ENCODE measurements at regions not wholly inside any gene's neighbourhood (a gene's known extent, or its start where the extent isn't known, plus 50 kb on each side); places are given as distances from the start of the nearest gene placed in this dataset.

DNA sequence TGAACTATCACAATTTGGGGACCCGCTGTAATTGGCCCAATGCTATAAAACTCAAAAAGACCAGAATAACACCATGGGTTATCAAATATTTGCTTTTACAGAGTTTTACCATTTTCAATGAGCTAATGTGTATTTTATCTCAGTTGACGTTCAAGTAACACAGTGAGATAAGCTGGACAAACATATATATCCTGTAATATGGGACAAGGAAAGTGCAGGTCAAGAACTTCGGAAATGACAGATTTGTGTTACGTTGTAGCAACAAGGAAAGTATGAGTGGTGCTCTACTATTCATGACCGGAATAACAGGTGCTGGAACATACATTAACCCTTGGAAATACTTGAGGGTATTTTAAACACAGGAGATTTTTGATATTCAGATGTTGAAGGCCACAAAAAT, 566.4 kb upstream of the FLRT2 start:
- DNase-seq (ENCODE audit: insufficient read length, low spot score) (no peak), FAIRE-seq (no peak)

DNA sequence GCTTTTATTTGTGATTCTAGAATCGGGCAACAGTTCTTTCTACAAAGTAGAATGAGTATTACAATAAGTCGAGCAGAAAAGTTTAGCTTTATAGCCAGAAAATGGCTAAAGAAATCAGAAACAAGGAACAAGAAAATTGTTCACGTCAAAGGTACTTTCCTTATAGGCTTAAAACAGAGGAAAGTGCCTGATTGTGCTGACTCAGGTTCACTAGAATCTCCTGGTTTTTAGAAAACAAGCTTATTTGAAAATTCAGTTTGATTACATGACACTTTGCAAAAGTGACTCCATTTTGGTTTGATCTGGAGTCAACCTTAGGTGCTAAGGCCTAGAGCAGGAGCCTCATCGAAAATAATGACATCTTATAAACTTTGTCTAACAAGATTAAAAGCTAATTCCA, 564.7 kb upstream of the FLRT2 start:
- FAIRE-seq (no peak), DNase-seq (ENCODE audit: insufficient read length, low spot score) (no peak)
- no peak for TF ChIP-seq CTCF (IDR thresholded peaks at IDR 0.05; ENCODE audit: insufficient read depth, missing control alignments)

More for the DNA sequence above, 566.4 kb upstream of the FLRT2 start:
- TF ChIP-seq CTCF (IDR thresholded peaks at IDR 0.05; ENCODE audit: insufficient read depth, missing control alignments) = no peak

GRCh38 chr14:84969501-84969900, 560.4 kb upstream of the FLRT2 start:
- no peak for TF ChIP-seq CTCF (IDR thresholded peaks at IDR 0.05; ENCODE audit: insufficient read depth, missing control alignments)
- no peak for DNase-seq (ENCODE audit: insufficient read length, low spot score)
- no peak for FAIRE-seq

DNA sequence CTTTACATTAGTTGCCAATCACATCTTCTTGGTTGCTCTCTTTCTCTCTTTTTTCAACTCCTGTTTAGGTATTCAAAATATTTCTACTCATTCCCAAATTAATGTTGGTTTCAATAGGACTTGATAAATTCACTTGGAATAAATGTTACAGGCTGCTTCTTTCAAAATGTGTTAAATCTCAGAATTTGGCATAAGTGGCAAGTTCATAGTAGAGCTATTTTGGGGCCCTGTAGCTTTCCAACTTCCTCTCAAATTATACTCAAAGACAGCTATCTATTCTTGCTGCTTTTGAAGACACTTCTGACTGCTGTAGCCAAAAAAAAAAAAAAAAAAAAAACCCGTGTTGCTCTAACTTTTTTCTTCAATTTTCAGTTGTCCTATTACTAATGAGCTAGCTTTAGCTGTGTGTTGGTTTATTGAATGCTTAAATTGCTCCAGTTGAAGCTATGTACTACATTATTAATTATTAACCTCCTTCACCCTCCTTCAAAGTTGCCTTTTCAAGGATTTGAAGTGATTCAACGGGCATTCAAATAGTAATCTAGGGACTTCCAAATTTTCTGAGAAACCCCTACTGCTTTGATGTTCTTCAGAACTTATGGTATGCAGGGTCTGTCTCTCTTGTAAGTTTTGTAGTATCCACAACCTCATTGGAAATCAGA, 554.6 kb upstream of the FLRT2 start:
- no peak for DNase-seq (ENCODE audit: insufficient read length, low spot score)
- no peak for FAIRE-seq
- TF ChIP-seq CTCF (IDR thresholded peaks at IDR 0.05; ENCODE audit: insufficient read depth, missing control alignments) = no peak

DNA sequence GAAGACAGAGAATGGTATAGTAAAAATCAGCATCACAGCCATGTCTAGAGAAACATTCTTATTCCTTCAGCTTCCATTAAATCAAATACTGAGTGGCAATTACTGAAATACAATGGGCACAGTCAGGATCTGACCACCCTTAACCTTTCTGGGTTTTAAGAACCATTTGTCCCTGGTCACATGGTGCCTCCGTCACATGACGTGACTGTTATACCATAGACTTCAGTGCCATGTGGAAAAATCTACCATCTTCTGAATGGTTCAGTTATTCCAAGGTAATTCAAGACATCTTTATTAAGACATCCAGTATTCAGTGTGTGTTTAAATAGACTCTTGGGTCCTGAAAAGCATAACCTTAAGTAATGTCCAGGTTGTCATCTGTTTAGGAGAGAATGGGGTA, 553.1 kb upstream of the FLRT2 start:
- TF ChIP-seq CTCF (IDR thresholded peaks at IDR 0.05; ENCODE audit: insufficient read depth, missing control alignments) = no peak
- no peak for FAIRE-seq
- DNase-seq (ENCODE audit: insufficient read length, low spot score) = no peak

GRCh38 chr14:84987042-84987441, 542.9 kb upstream of the FLRT2 start:
- DNase-seq (ENCODE audit: insufficient read length, low spot score) = no peak
- FAIRE-seq = no peak
- TF ChIP-seq CTCF (IDR thresholded peaks at IDR 0.05; ENCODE audit: insufficient read depth, missing control alignments) = no peak

GRCh38 chr14:84988357-84988756, 541.6 kb upstream of the FLRT2 start:
- DNase-seq (ENCODE audit: insufficient read length, low spot score) = no peak
- TF ChIP-seq CTCF (IDR thresholded peaks at IDR 0.05; ENCODE audit: insufficient read depth, missing control alignments) = no peak
- FAIRE-seq = no peak
